ENCODE measurements at regions not wholly inside any gene's neighbourhood (a gene's known extent, or its start where the extent isn't known, plus 50 kb on each side); places are given as distances from the start of the nearest gene placed in this dataset.
"Not testable (repeated sequence)": the region's sequence is repeated elsewhere in the genome, so short reads cannot be mapped to it uniquely, and the experiment has no call there.

DNA sequence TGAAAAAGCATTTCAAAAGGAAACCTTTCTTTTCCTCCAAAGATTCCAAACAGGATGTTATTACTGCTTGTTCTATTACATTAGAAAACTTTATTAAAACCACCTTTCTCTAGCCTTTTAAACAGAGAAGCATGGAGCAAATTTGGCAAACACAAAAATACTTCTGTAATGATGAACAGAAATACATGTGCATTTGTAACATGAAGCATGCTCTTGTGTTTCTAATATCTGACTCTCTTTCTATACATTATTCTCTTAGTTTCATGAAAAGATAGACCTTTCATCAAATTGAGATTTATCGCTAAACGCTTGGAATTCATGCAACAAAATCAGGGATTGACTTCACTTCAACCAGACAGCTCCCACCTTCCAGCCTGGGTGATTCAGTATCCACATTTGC lies 152.8 kb upstream of the IRS2 start:
- no peaks in the 10 kb centered on the region for H3K9me3 ChIP-seq
- H3K27ac ChIP-seq, result no peak overlapping the region
- intact Hi-C loops (cut with DNase I; ENCODE audit: low total_unique reads), result no loop called here
- H3K36me3 ChIP-seq, result no peaks in the 10 kb centered on the region
- no peak for DNase-seq
- H3K4me3 ChIP-seq, result no peak overlapping the region
- TF ChIP-seq, protein P1, sequence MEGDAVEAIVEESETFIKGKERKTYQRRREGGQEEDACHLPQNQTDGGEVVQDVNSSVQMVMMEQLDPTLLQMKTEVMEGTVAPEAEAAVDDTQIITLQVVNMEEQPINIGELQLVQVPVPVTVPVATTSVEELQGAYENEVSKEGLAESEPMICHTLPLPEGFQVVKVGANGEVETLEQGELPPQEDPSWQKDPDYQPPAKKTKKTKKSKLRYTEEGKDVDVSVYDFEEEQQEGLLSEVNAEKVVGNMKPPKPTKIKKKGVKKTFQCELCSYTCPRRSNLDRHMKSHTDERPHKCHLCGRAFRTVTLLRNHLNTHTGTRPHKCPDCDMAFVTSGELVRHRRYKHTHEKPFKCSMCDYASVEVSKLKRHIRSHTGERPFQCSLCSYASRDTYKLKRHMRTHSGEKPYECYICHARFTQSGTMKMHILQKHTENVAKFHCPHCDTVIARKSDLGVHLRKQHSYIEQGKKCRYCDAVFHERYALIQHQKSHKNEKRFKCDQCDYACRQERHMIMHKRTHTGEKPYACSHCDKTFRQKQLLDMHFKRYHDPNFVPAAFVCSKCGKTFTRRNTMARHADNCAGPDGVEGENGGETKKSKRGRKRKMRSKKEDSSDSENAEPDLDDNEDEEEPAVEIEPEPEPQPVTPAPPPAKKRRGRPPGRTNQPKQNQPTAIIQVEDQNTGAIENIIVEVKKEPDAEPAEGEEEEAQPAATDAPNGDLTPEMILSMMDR (IDR thresholded peaks at IDR 0.05), result no peak
- H3K27me3 ChIP-seq, result no peaks in the 10 kb centered on the region
- H3K4me1 ChIP-seq, result peaks cover 0 to 6% (median 1%) of the 10 kb centered on the region in 4 donors

- H3K4me3 ChIP-seq, result no peak overlapping the region
- H3K36me3 ChIP-seq, result no peaks in the 10 kb centered on the region
- no peak for DNase-seq
- H3K4me1 ChIP-seq, result peaks cover 0 to 6% (median 1%) of the 10 kb centered on the region in 4 donors
- TF ChIP-seq, protein P1 (IDR thresholded peaks at IDR 0.05), result no peak
- H3K27me3 ChIP-seq, result no peaks in the 10 kb centered on the region
- H3K27ac ChIP-seq, result no peak overlapping the region
- intact Hi-C loops (cut with DNase I; ENCODE audit: low total_unique reads), result no loop called here
- H3K9me3 ChIP-seq, result no peaks in the 10 kb centered on the region
Measured at GRCh38 chr13:109938255-109938936, 152.0 kb upstream of the IRS2 start.

DNA sequence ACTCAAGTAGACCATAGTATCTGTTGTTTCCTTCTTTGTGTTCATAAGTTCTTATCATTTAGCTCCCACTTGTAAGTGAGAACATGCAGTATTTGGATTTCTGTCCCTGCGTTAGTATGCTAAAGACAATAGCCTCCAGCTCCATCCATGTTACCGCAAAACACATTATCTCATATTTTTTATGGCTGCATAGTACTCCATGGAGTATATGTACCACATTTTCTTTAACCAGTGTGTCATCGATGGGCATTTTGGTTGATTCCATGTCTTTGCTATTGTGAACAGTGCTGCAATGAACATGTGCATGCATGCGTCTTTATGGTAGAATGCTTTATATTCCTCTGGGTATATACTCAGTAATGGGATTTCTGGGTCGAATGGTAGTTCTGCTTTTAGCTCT lies 148.1 kb upstream of the IRS2 start:
- H3K27me3 ChIP-seq; H3K4me1 ChIP-seq; H3K4me3 ChIP-seq; H3K27ac ChIP-seq; intact Hi-C loops (cut with DNase I; ENCODE audit: low total_unique reads); H3K9me3 ChIP-seq; H3K36me3 ChIP-seq; DNase-seq: not testable (repeated sequence)

DNA sequence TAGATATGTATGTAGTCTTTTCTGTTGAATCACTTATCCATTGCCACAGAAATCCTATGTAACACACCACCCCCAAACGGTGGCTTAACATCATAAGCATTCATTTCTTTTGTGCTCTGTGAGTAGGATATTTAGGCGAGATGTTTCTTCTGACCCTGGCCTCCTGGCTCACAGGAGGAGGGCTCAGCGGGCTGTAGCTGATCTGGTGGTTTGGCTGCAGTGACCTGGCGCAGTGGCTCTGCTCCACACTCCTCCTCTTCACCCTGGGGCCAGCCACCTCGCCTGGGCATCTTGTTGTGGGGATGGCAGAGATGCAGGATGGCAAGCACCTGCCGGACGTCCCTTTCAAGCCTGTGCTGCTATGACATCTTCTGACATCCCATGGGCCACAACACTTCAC lies 147.1 kb upstream of the IRS2 start:
- Histone ChIP-seq H3K4me3 (no peak overlapping the region), H3K4me1 (peaks cover 0 to 2% (median under 1%) of the 10 kb centered on the region in 4 donors), H3K27ac (no peak overlapping the region), H3K9me3 (no peaks in the 10 kb centered on the region), H3K36me3 (no peaks in the 10 kb centered on the region), H3K27me3 (no peaks in the 10 kb centered on the region)
- DNase-seq, result no peak
- TF ChIP-seq, protein P1 (IDR thresholded peaks at IDR 0.05), result no peak
- intact Hi-C loops (cut with DNase I; ENCODE audit: low total_unique reads), result no loop called here

- Histone ChIP-seq H3K4me1 (peaks cover 0 to under 1% (median 0%) of the 10 kb centered on the region in 4 donors), H3K36me3 (no peaks in the 10 kb centered on the region), H3K9me3 (no peaks in the 10 kb centered on the region), H3K4me3 (no peak overlapping the region), H3K27me3 (no peaks in the 10 kb centered on the region), H3K27ac (no peak overlapping the region)
- TF ChIP-seq, protein P1 (IDR thresholded peaks at IDR 0.05), result no peak
- intact Hi-C loops (cut with DNase I; ENCODE audit: low total_unique reads), result no loop called here
- DNase-seq, result no peak
Measured at GRCh38 chr13:109924376-109924775, 138.0 kb upstream of the IRS2 start.

DNA sequence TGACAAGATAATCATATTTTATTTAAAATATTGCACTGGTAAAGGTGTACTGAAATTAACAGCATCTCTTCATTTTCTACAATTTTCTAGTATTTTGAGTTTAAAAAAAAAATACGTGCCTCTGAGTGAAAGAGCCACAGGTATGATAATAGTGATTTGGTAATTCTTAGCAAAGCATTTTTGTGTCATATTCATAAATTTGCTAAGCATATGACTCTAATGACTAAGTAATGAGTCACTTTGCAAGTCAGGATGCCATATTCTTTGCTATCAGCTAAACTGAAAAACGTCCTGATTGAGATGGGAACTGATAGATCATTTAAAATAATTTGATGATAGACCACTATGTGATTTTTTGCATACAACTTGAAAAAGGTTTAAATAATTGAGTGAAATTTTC lies 136.1 kb upstream of the IRS2 start:
- Histone ChIP-seq H3K4me1 (peaks cover 0 to 17% (median 4%) of the 10 kb centered on the region in 4 donors), H3K27ac (no peak overlapping the region), H3K9me3 (no peaks in the 10 kb centered on the region), H3K36me3 (no peaks in the 10 kb centered on the region), H3K27me3 (no peaks in the 10 kb centered on the region), H3K4me3 (no peak overlapping the region)
- TF ChIP-seq, protein P1 (IDR thresholded peaks at IDR 0.05), result no peak
- DNase-seq, result no peak
- intact Hi-C loops (cut with DNase I; ENCODE audit: low total_unique reads), result no loop called here
